ENCODE measurements at regions not wholly inside any gene's neighbourhood (a gene's known extent, or its start where the extent isn't known, plus 50 kb on each side); places are given as distances from the start of the nearest gene placed in this dataset.

DNA sequence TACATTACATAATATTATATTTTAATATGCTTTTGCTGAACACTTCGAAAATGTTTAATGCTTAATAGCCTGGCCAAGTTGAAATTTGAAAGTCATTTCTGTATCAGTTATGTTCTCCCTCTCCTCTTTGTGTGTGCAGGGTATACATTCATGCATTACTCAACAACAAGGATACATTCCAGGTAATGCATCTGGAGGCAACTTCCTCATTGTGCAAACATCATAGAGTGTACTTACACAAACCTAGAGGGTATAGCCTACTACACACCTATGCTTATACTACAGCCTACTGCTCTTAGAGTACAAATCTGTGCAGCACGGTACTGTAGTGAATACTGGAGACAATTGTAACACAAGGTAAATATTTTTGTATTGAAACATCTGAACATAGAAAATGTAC, 407.3 kb downstream of the MRPL39 start:
- Histone ChIP-seq H4K20me1 (ENCODE audit: insufficient read depth) (no peaks in the 10 kb centered on the region), H3F3A (ENCODE audit: insufficient read depth, low read length, poor library complexity, severe bottlenecking) (no peaks in the 10 kb centered on the region), H3K27ac (ENCODE audit: low read length) (no peak overlapping the region), H3K9me2 (ENCODE audit: insufficient read depth, low read length) (no peaks in the 10 kb centered on the region), H3K36me3 (ENCODE audit: insufficient read depth, low read length) (no peaks in the 10 kb centered on the region), H3K4me2 (ENCODE audit: low read length) (no peak overlapping the region), H3K27me3 (ENCODE audit: insufficient read depth, low read depth, low read length) (no peaks in the 10 kb centered on the region), H3K9ac (ENCODE audit: low read length) (no peak overlapping the region), H2AFZ (ENCODE audit: low read depth, low read length) (no peak overlapping the region), H3K9me3 (ENCODE audit: low read length) (no peaks in the 10 kb centered on the region), H3K4me3 (ENCODE audit: low read length) (no peak overlapping the region), H3K79me2 (replicated peaks; ENCODE audit: insufficient read depth, low read length) (no peaks in the 10 kb centered on the region)
- TF ChIP-seq RAD21 (conservative IDR thresholded peaks at IDR 0.05) (no peak), POLR2AphosphoS5 (IDR thresholded peaks at IDR 0.05) (no peak), TAF1 (IDR thresholded peaks at IDR 0.05; ENCODE audit: low read depth) (no peak), SMC3 (conservative IDR thresholded peaks at IDR 0.05; ENCODE audit: poor library complexity) (no peak), MXI1 (conservative IDR thresholded peaks at IDR 0.05; ENCODE audit: poor library complexity, severe bottlenecking) (no peak), EZH2 (IDR thresholded peaks at IDR 0.05; ENCODE audit: borderline replicate concordance, insufficient read depth, low read length, poor library complexity, severe bottlenecking) (no peak), EP300 (conservative IDR thresholded peaks at IDR 0.05; ENCODE audit: poor library complexity, severe bottlenecking) (no peak)
- TF ChIP-seq, protein P1, sequence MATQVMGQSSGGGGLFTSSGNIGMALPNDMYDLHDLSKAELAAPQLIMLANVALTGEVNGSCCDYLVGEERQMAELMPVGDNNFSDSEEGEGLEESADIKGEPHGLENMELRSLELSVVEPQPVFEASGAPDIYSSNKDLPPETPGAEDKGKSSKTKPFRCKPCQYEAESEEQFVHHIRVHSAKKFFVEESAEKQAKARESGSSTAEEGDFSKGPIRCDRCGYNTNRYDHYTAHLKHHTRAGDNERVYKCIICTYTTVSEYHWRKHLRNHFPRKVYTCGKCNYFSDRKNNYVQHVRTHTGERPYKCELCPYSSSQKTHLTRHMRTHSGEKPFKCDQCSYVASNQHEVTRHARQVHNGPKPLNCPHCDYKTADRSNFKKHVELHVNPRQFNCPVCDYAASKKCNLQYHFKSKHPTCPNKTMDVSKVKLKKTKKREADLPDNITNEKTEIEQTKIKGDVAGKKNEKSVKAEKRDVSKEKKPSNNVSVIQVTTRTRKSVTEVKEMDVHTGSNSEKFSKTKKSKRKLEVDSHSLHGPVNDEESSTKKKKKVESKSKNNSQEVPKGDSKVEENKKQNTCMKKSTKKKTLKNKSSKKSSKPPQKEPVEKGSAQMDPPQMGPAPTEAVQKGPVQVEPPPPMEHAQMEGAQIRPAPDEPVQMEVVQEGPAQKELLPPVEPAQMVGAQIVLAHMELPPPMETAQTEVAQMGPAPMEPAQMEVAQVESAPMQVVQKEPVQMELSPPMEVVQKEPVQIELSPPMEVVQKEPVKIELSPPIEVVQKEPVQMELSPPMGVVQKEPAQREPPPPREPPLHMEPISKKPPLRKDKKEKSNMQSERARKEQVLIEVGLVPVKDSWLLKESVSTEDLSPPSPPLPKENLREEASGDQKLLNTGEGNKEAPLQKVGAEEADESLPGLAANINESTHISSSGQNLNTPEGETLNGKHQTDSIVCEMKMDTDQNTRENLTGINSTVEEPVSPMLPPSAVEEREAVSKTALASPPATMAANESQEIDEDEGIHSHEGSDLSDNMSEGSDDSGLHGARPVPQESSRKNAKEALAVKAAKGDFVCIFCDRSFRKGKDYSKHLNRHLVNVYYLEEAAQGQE (IDR thresholded peaks at IDR 0.05; ENCODE audit: borderline replicate concordance): no peak
- TF ChIP-seq, protein P2, sequence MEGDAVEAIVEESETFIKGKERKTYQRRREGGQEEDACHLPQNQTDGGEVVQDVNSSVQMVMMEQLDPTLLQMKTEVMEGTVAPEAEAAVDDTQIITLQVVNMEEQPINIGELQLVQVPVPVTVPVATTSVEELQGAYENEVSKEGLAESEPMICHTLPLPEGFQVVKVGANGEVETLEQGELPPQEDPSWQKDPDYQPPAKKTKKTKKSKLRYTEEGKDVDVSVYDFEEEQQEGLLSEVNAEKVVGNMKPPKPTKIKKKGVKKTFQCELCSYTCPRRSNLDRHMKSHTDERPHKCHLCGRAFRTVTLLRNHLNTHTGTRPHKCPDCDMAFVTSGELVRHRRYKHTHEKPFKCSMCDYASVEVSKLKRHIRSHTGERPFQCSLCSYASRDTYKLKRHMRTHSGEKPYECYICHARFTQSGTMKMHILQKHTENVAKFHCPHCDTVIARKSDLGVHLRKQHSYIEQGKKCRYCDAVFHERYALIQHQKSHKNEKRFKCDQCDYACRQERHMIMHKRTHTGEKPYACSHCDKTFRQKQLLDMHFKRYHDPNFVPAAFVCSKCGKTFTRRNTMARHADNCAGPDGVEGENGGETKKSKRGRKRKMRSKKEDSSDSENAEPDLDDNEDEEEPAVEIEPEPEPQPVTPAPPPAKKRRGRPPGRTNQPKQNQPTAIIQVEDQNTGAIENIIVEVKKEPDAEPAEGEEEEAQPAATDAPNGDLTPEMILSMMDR (IDR thresholded peaks at IDR 0.05; ENCODE audit: poor library complexity, severe bottlenecking): no peak

DNA sequence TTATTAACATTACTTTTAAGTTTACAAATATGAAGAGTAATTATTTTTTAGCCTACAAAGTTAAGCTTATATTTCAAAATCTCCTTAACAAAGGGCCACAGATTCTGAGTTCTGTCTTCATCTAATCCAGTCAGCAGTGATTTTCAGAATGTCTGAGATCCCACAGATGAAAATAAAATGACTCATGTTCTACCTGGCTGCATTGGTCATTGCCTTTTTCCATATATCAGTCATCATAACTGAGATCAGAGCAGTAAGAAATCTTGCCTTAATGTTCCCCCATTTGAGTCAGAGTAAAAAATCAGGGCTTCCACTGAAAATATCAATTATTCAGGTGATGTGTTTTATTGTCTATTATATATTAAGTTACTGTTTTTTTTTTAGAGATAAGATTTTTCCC, 416.1 kb downstream of the MRPL39 start:
- Histone ChIP-seq H3K9ac (ENCODE audit: low read length) (no peak overlapping the region), H4K20me1 (ENCODE audit: insufficient read depth) (no peaks in the 10 kb centered on the region), H3K27me3 (ENCODE audit: insufficient read depth, low read depth, low read length) (no peaks in the 10 kb centered on the region), H3K36me3 (ENCODE audit: insufficient read depth, low read length) (no peaks in the 10 kb centered on the region), H3K9me2 (ENCODE audit: insufficient read depth, low read length) (no peaks in the 10 kb centered on the region), H3F3A (ENCODE audit: insufficient read depth, low read length, poor library complexity, severe bottlenecking) (no peaks in the 10 kb centered on the region), H3K79me2 (replicated peaks; ENCODE audit: insufficient read depth, low read length) (no peaks in the 10 kb centered on the region), H3K9me3 (ENCODE audit: low read length) (no peaks in the 10 kb centered on the region), H3K27ac (ENCODE audit: low read length) (no peak overlapping the region), H3K4me3 (ENCODE audit: low read length) (no peak overlapping the region), H2AFZ (ENCODE audit: low read depth, low read length) (no peak overlapping the region), H3K4me2 (ENCODE audit: low read length) (no peak overlapping the region)
- no peak for TF ChIP-seq POLR2AphosphoS5 (IDR thresholded peaks at IDR 0.05)
- no peak for TF ChIP-seq MXI1 (conservative IDR thresholded peaks at IDR 0.05; ENCODE audit: poor library complexity, severe bottlenecking)
- TF ChIP-seq EZH2 (IDR thresholded peaks at IDR 0.05; ENCODE audit: borderline replicate concordance, insufficient read depth, low read length, poor library complexity, severe bottlenecking): no peak
- TF ChIP-seq, protein P1 (IDR thresholded peaks at IDR 0.05; ENCODE audit: borderline replicate concordance): no peak
- TF ChIP-seq EP300 (conservative IDR thresholded peaks at IDR 0.05; ENCODE audit: poor library complexity, severe bottlenecking): no peak
- TF ChIP-seq, protein P2 (IDR thresholded peaks at IDR 0.05; ENCODE audit: poor library complexity, severe bottlenecking): no peak
- TF ChIP-seq SMC3 (conservative IDR thresholded peaks at IDR 0.05; ENCODE audit: poor library complexity): no peak
- no peak for TF ChIP-seq RAD21 (conservative IDR thresholded peaks at IDR 0.05)
- TF ChIP-seq TAF1 (IDR thresholded peaks at IDR 0.05; ENCODE audit: low read depth): no peak

Measured in neural cell (in vitro differentiated cells).